GM12891 (cell line): ENCODE measurements at regions not wholly inside any gene's neighbourhood (a gene's known extent, or its start where the extent isn't known, plus 50 kb on each side); places are given as distances from the start of the nearest gene placed in this dataset.

ENCODE experiments used
- DNase-seq: peaks from one replicate; pipeline ENCODE4 v3.0.0; 2011; ENCODE audit warnings: low spot score; ENCODE audit not compliant: insufficient read length
- FAIRE-seq: peaks from 2 replicates; lab custom pipeline; 2011; peaks lifted over from hg19 to GRCh38; lab: Jason Lieb, UNC
- PAX5 ChIP-seq: IDR thresholded peaks from 2 replicates; pipeline ENCODE4 v1.6.1; 2011; ENCODE audit warnings: low read length, moderate library complexity, mild to moderate bottlenecking; ENCODE audit not compliant: insufficient read depth, severe bottlenecking
- POLR2A ChIP-seq: IDR thresholded peaks from 2 replicates; pipeline ENCODE4 v1.6.1; 2011; ENCODE audit warnings: low read depth, low read length, control low read depth
- POLR2AphosphoS5 ChIP-seq: IDR thresholded peaks from 2 replicates; pipeline ENCODE4 v1.6.1; 2011; ENCODE audit warnings: low read depth, low read length, control low read depth
- POU2F2 ChIP-seq: IDR thresholded peaks from 2 replicates; pipeline ENCODE4 v1.6.1; 2011; ENCODE audit warnings: low read depth, mild to moderate bottlenecking, control low read depth, low read length, moderate library complexity
- SPI1 ChIP-seq: IDR thresholded peaks from 2 replicates; pipeline ENCODE4 v1.6.1; 2011; ENCODE audit warnings: low read depth, low read length, control low read depth
- TAF1 ChIP-seq: IDR thresholded peaks from 2 replicates; pipeline ENCODE4 v1.6.1; 2011; ENCODE audit warnings: low read depth, low read length, control low read depth

DNA sequence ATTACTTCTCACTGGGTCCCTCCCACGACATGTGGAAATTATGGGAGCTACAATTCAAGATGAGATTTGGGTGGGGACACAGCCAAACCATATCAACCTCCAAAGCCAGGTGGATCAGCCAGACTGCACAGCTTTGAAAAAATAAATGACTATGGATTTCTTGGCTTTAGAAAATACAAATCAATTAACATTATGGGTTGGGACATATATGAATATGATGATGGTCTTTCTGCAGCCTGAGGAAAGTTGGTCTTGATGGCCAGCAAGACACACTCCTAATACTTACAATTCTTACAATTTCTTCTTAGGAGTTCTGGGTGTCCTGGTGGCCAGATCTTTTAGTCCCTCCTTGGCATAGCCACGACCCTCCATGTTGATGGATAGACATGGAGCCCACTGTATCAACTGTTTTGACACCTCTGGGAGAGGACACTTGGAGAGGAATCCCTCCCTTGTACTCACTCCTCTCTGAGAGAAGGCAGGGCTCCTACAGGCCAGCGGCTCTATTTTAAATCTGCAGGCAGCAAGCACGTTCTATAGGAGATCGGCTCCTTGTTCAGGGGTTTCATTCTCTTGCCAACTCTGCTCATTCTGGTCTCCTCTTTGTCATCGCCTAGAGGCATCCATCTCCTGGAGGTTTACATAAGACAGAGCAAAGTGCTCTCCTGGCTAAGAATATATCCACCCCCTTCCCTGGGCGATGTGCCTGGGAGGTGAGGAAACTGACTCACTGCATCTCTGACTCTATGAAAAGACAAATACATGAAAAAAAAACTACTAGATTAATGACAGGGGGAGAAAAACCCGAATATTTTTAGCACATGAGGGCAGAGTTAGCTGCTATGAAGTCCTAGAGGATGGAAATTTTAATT is 145.9 kb downstream of the CARTPT start:
- FAIRE-seq (no peak), DNase-seq (no peak)
- TF ChIP-seq POLR2AphosphoS5, result no peak

GRCh38 chr5:71865665-71866320 is 146.7 kb downstream of the CARTPT start:
- DNase-seq (no peak), FAIRE-seq (no peak)
- TF ChIP-seq TAF1 (no peak), POLR2AphosphoS5 (no peak), SPI1 (no peak), POU2F2 (no peak)

GRCh38 chr5:71872311-71872864 is 153.3 kb downstream of the CARTPT start:
- TF ChIP-seq POLR2AphosphoS5, result no peak
- TF ChIP-seq TAF1, result no peak
- no peak for TF ChIP-seq SPI1
- TF ChIP-seq POLR2A, result no peak
- TF ChIP-seq PAX5, result no peak
- no peak for TF ChIP-seq POU2F2
- no peak for FAIRE-seq
- DNase-seq, result no peak

DNA sequence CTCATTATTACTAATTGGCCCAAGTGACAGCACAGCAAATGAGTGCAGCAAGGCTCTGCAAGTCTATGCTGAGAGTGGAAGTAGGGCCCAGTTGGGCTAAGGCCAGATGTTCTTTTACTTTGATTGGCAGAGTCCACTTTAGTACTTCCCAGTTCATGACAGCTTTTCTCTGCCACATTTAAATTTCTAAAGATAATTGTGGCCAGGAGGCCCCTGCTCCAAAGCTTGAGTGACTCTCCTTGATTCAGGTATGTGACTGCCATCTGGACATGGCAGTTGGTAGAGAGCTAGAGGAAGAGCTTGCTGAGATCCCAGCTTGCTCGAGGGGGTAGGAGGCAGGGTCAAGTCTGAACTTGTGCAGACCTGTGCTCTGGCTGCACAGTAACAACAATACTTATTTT is 154.1 kb downstream of the CARTPT start:
- TF ChIP-seq SPI1, result no peak
- no peak for DNase-seq
- no peak for FAIRE-seq

DNA sequence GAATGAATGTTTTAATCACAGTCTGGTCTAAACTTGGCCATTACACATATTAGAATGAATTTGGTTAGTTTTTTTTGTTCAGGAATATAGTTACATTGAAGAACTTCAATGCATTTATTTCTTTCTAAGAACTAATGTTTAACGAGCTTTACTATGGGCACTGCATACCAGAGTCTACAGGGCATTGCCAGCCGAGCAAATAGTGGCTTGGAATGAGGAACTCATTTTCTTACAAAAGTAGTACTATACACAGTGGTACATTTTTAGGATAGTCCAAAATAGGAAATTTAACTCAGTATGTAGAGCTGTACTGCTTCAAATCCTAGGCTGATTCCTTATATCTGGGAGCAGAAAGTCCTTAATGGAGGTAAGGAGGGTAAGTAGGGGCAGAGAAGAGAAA is 155.4 kb downstream of the CARTPT start:
- no peak for FAIRE-seq

GRCh38 chr5:71877511-71877910 is 158.4 kb downstream of the CARTPT start:
- no peak for DNase-seq
- TF ChIP-seq TAF1, result no peak
- no peak for TF ChIP-seq POLR2A
- TF ChIP-seq POLR2AphosphoS5, result no peak
- TF ChIP-seq SPI1, result no peak
- TF ChIP-seq PAX5, result no peak
- no peak for TF ChIP-seq POU2F2
- no peak for FAIRE-seq

More for the DNA sequence above, 155.4 kb downstream of the CARTPT start:
- DNase-seq, result no peak
- TF ChIP-seq SPI1 (no peak), POLR2A (no peak), POLR2AphosphoS5 (no peak), POU2F2 (no peak), TAF1 (no peak), PAX5 (no peak)

- no peak for DNase-seq
- no peak for FAIRE-seq
- TF ChIP-seq POLR2A (no peak), POU2F2 (no peak), SPI1 (no peak), POLR2AphosphoS5 (no peak), TAF1 (no peak), PAX5 (no peak)
These were observed 161.5 kb downstream of the CARTPT start for GRCh38 chr5:71880536-71880935.

DNA sequence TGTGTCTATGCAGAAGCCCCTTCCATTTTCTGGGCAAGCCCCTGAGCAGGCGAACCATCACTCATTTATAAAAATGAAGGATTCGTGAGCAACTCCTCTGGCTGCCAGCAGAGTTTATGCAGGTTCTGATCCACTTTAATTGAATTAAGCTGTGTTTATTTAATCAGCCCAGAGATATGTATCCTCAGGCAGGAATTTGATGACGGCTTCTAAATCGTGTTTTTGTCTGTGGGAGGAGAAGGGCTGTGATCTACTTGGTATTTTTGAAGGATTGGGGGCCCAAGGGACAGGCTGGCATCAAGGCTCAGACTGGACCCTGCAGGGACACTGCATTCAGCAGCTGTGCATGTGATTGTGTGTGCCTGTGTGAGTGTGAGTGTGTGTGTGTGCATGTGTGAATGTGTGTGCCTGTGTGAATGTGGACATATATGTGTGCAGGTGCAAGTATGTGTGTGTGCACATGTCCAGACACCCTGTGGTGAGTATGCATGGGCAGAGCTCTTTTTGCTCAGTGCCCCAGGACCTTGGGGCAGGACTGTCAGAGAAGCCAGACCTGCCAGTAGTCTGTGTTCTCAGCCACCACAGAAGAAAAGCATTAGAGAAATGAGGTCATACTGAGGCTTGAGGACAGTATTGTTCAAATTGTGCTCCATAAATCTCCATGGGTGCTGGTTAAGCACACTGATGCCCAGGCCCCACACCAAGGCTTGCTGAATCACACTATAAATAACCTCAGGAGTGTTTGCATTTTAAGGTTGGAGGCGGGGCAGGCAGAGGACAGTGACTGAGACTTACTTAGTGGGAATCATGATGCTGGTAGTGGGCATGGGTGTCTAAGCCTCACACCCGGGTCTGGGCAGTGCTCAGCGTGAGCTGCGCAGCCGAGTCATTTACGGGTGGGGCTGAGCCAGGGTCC is 164.0 kb downstream of the CARTPT start:
- DNase-seq, result no peak
- FAIRE-seq, result no peak
- TF ChIP-seq POLR2A (no peak), SPI1 (no peak), POU2F2 (no peak), POLR2AphosphoS5 (no peak), PAX5 (no peak), TAF1 (no peak)

DNA sequence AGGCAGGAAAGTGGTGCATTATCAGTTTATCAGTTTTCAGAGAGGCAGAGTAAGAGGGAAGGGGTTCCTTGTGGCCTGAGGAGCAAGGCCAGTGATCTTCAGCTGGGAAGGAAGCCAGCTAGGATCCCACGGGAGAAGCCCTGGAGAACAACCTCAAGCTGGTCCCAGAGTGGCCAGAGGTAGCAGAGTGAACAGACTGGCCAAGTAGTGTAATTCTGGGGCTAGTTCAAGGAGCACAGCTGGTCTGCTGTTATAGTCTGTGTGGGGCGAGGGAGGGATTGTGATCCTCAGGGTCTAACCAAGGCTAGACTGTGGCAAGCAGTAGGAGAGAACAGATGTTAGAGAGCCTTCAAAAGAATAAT is 164.6 kb downstream of the CARTPT start:
- FAIRE-seq, result no peak
- TF ChIP-seq PAX5, result no peak
- TF ChIP-seq POLR2A, result no peak
- no peak for TF ChIP-seq SPI1
- TF ChIP-seq POLR2AphosphoS5, result no peak
- TF ChIP-seq TAF1, result no peak
- TF ChIP-seq POU2F2, result no peak
- no peak for DNase-seq

GRCh38 chr5:71884926-71885325 is 165.9 kb downstream of the CARTPT start:
- FAIRE-seq, result no peak
- no peak for TF ChIP-seq PAX5
- no peak for TF ChIP-seq POLR2A
- TF ChIP-seq POLR2AphosphoS5, result no peak
- TF ChIP-seq TAF1, result no peak
- no peak for TF ChIP-seq SPI1
- TF ChIP-seq POU2F2, result no peak
- DNase-seq, result no peak
